ENCODE measurements at regions not wholly inside any gene's neighbourhood (a gene's known extent, or its start where the extent isn't known, plus 50 kb on each side); places are given as distances from the start of the nearest gene placed in this dataset.

DNA sequence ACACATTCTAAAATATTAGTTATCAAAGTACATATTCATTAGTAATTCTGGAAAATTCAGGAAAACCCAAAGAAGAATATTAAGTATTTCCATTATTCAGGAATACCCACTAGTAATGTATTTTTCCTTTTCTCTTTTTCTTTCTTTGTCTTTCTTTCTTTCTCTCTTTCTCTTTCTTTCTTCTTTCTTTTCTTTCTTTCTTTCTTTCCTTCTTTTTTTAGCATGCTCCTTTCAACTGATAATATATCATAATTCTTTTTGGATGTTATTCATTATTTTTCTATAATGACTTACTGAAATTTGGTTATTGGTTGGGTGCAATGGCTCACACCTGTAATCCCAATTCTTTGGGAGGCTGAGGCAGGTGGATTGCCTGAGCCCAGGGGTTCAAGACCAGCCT is 175.6 kb upstream of the RAB4A start:
- no peak overlapping the region for H3K4me3 ChIP-seq (replicated peaks; ENCODE audit: low read depth, low read length)
- TF ChIP-seq, protein P1, sequence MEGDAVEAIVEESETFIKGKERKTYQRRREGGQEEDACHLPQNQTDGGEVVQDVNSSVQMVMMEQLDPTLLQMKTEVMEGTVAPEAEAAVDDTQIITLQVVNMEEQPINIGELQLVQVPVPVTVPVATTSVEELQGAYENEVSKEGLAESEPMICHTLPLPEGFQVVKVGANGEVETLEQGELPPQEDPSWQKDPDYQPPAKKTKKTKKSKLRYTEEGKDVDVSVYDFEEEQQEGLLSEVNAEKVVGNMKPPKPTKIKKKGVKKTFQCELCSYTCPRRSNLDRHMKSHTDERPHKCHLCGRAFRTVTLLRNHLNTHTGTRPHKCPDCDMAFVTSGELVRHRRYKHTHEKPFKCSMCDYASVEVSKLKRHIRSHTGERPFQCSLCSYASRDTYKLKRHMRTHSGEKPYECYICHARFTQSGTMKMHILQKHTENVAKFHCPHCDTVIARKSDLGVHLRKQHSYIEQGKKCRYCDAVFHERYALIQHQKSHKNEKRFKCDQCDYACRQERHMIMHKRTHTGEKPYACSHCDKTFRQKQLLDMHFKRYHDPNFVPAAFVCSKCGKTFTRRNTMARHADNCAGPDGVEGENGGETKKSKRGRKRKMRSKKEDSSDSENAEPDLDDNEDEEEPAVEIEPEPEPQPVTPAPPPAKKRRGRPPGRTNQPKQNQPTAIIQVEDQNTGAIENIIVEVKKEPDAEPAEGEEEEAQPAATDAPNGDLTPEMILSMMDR (IDR thresholded peaks at IDR 0.05; ENCODE audit: insufficient read depth, low read length, poor library complexity, severe bottlenecking) = no peak
- DNase-seq (ENCODE audit: extremely low read depth, insufficient read length) = no peak
- no peaks in the 10 kb centered on the region for H3K36me3 ChIP-seq (ENCODE audit: control insufficient read depth, insufficient read depth, low read length)
- H3K27me3 ChIP-seq (replicated peaks; ENCODE audit: control insufficient read depth, insufficient read depth, low read length) = no peaks in the 10 kb centered on the region; the same call in 1 of the 2 replicates

DNA sequence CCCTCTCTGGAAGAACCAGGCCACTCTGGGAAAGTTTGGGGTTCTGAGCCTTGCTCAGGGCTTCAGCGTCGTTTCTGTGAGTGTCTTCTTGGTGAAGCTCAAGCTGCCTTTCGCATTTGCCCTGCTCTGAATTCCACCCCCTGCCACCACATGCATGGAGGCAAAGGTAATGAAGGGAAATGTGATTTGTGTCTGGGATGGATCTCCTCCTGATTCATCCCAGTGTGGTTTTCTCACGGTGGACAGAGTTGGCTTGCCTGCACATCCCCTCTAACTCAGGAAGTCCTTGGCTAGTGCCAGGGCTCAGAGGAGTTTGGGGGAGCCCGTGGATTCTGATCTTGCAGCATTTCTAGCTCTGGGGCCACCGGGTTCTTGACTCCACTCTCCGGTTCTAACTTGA is 173.6 kb upstream of the RAB4A start:
- Histone ChIP-seq H3K4me3 (replicated peaks; ENCODE audit: low read depth, low read length) (no peak overlapping the region), H3K36me3 (ENCODE audit: control insufficient read depth, insufficient read depth, low read length) (no peaks in the 10 kb centered on the region), H3K27me3 (replicated peaks; ENCODE audit: control insufficient read depth, insufficient read depth, low read length) (no peaks in the 10 kb centered on the region; the same call in 1 of the 2 replicates)
- TF ChIP-seq, protein P1 (IDR thresholded peaks at IDR 0.05; ENCODE audit: insufficient read depth, low read length, poor library complexity, severe bottlenecking) = no peak
- no peak for DNase-seq (ENCODE audit: extremely low read depth, insufficient read length)

DNA sequence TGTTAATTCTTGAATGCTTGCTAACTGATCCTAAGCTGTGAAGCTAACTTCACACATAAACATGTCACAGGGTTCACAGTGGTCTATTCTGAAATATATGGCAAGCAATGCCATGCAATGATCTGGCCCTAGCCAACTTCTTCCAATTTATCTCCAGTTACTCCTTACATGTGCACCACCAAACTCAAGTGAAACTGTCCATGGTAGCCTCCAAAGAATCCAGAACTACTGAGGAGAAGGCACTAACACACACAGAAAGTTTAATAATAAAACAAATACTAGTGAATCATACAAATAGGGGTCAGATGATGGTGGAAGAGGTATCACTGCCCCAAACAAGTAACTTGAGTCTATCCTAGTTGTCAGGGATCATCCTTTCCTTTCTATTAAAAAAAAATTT is 172.6 kb upstream of the RAB4A start:
- Histone ChIP-seq H3K27me3 (replicated peaks; ENCODE audit: control insufficient read depth, insufficient read depth, low read length) (no peaks in the 10 kb centered on the region; the same call in 1 of the 2 replicates), H3K36me3 (ENCODE audit: control insufficient read depth, insufficient read depth, low read length) (no peaks in the 10 kb centered on the region), H3K4me3 (replicated peaks; ENCODE audit: low read depth, low read length) (no peak overlapping the region)
- TF ChIP-seq, protein P1 (IDR thresholded peaks at IDR 0.05; ENCODE audit: insufficient read depth, low read length, poor library complexity, severe bottlenecking) = no peak
- DNase-seq (ENCODE audit: extremely low read depth, insufficient read length) = no peak

DNA sequence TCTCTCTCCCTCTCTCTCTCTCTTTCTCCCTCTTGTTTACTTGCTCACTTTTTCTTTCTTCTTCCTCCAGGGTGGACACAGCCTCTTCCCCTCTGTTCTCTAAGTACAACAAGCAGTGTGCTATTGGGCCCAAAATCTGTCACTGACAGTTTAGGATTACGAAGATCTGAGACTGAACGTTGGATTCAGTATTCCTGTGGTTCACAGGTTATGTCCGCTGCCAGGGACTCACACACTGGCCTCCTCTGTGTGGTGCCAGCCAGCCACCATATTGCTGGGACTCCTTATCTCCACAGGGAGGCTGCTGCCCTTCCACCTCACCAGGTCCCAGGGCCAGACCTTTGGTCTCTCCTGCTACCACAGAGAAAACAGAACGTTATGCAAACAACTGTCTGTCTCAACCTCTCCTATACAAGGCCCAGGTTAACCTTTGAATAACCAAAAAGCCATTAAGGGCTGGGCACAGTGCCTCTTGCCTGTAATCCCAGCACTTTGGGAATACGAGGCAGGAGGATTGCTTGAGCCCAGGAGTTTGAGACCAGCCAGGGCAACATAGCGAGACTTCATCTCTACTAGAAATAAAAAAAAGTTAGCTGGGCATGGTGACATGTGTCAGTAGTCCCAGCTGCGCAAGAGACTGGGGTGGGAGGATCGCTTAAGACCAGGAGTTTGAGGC is 171.9 kb upstream of the RAB4A start:
- TF ChIP-seq, protein P1 (IDR thresholded peaks at IDR 0.05; ENCODE audit: insufficient read depth, low read length, poor library complexity, severe bottlenecking) = no peak
- Histone ChIP-seq H3K27me3 (replicated peaks; ENCODE audit: control insufficient read depth, insufficient read depth, low read length) (no peaks in the 10 kb centered on the region; the same call in 1 of the 2 replicates), H3K4me3 (replicated peaks; ENCODE audit: low read depth, low read length) (no peak overlapping the region), H3K36me3 (ENCODE audit: control insufficient read depth, insufficient read depth, low read length) (no peaks in the 10 kb centered on the region)
- DNase-seq (ENCODE audit: extremely low read depth, insufficient read length) = no peak

DNA sequence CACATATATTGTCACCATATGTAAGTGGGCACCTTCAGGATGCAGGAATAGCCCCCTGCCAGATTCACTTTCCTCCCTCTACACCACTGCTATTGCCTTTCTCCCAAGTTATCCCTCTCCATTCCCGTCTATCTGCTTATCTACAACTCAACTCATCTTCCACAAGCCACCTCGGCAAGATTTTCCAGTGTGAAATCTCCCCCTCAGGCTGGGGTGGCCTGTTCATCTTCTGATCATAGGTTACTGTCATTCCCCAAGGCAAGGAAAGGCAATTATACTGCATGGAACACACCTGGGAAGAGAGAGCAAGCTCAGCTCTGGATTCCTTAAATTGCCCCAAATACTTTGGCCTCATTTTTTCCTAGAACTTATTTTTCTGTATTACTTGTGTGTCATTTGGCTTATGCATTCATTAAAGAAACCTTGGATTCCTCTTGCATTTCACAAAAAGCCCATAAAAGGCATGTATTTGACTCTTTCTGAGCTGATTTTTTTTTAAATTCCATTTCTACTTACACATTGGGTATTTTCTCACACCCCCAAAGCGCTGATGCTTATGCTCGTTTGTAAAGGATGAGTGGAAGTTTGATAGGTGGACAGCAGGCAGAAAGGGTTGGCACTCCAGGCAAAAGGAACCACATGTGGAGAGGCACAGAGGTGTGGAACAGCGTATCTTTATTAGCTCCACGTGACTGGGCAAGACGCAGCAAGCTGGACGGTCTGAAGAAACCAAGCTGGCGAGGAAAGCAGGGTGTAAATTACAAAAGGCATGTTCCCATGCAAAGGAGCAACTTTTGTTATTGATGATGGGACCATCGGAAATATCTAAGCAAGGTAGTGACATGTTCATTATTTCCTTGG is 169.7 kb upstream of the RAB4A start:
- TF ChIP-seq, protein P1 (IDR thresholded peaks at IDR 0.05; ENCODE audit: insufficient read depth, low read length, poor library complexity, severe bottlenecking) = no peak
- H3K36me3 ChIP-seq (ENCODE audit: control insufficient read depth, insufficient read depth, low read length) = no peaks in the 10 kb centered on the region
- H3K4me3 ChIP-seq (replicated peaks; ENCODE audit: low read depth, low read length) = no peak overlapping the region
- no peak for DNase-seq (ENCODE audit: extremely low read depth, insufficient read length)
- H3K27me3 ChIP-seq (replicated peaks; ENCODE audit: control insufficient read depth, insufficient read depth, low read length) = no peaks in the 10 kb centered on the region; the same call in 1 of the 2 replicates
